Globus pallidus (tissue), 1 donor: ENCODE measurements at regions not wholly inside any gene's neighbourhood (a gene's known extent, or its start where the extent isn't known, plus 50 kb on each side); places are given as distances from the start of the nearest gene placed in this dataset.
A peak's percentile ranks its signal among the peaks of the same experiment; 100 is the strongest.
"Not testable (repeated sequence)": the region's sequence is repeated elsewhere in the genome, so short reads cannot be mapped to it uniquely, and the experiment has no call there.

ENCODE experiments used
- DNase-seq: peaks from one replicate; pipeline ENCODE4 v3.0.0-alpha.2; 2015; ENCODE audit warnings: low spot score

GRCh38 chr15:91620229-91620628 lies 233.3 kb upstream of the SLCO3A1 start:
- DNase-seq = no peak

GRCh38 chr15:91622235-91622634 lies 231.3 kb upstream of the SLCO3A1 start:
- DNase-seq = no peak

GRCh38 chr15:91622711-91623342 lies 230.7 kb upstream of the SLCO3A1 start:
- DNase-seq = no peak

- no peak for DNase-seq
These were observed 229.0 kb upstream of the SLCO3A1 start for GRCh38 chr15:91624353-91624968.

- DNase-seq = no peak
These were observed 228.0 kb upstream of the SLCO3A1 start for GRCh38 chr15:91625506-91625905.

GRCh38 chr15:91627473-91628278 lies 225.8 kb upstream of the SLCO3A1 start:
- DNase-seq = peak; percentile 15

GRCh38 chr15:91630090-91630489 lies 223.4 kb upstream of the SLCO3A1 start:
- DNase-seq = no peak

- no peak for DNase-seq
These were observed 221.3 kb upstream of the SLCO3A1 start for GRCh38 chr15:91632176-91632575.

GRCh38 chr15:91632981-91633380 lies 220.5 kb upstream of the SLCO3A1 start:
- DNase-seq = no peak

GRCh38 chr15:91634179-91634578 lies 219.3 kb upstream of the SLCO3A1 start:
- no peak for DNase-seq

GRCh38 chr15:91635080-91635479 lies 218.4 kb upstream of the SLCO3A1 start:
- no peak for DNase-seq

- no peak for DNase-seq
These were observed 217.9 kb upstream of the SLCO3A1 start for GRCh38 chr15:91635641-91636040.

- no peak for DNase-seq
These were observed 204.5 kb upstream of the SLCO3A1 start for GRCh38 chr15:91649016-91649415.

GRCh38 chr15:91649831-91650321 lies 203.6 kb upstream of the SLCO3A1 start:
- DNase-seq = no peak

- no peak for DNase-seq
These were observed 202.3 kb upstream of the SLCO3A1 start for GRCh38 chr15:91651251-91651650.

GRCh38 chr15:91652610-91653207 lies 200.8 kb upstream of the SLCO3A1 start:
- DNase-seq = no peak

- DNase-seq = not testable (repeated sequence)
These were observed 197.8 kb upstream of the SLCO3A1 start for GRCh38 chr15:91655563-91656290.

GRCh38 chr15:91660174-91660649 lies 193.3 kb upstream of the SLCO3A1 start:
- DNase-seq = no peak

GRCh38 chr15:91664224-91664836 lies 189.2 kb upstream of the SLCO3A1 start:
- peak; percentile 68 for DNase-seq

- DNase-seq = no peak
These were observed 188.3 kb upstream of the SLCO3A1 start for GRCh38 chr15:91665212-91665611.

- no peak for DNase-seq
These were observed 185.1 kb upstream of the SLCO3A1 start for GRCh38 chr15:91668370-91668769.
